NB4 (cell line): ENCODE measurements at regions not wholly inside any gene's neighbourhood (a gene's known extent, or its start where the extent isn't known, plus 50 kb on each side); places are given as distances from the start of the nearest gene placed in this dataset.

Experiments used
- POLR2A ChIP-seq: IDR thresholded peaks from 2 replicates; pipeline ENCODE4 v1.6.1; 2011; ENCODE audit warnings: mild to moderate bottlenecking; ENCODE audit not compliant: insufficient read length; ENCODE audit errors: extremely low read depth
- TF ChIP-seq, protein P1 (sequence below): IDR thresholded peaks from one replicate; pipeline ENCODE4 v1.5.1; 2012; ENCODE audit warnings: low read depth, low read length

DNA sequence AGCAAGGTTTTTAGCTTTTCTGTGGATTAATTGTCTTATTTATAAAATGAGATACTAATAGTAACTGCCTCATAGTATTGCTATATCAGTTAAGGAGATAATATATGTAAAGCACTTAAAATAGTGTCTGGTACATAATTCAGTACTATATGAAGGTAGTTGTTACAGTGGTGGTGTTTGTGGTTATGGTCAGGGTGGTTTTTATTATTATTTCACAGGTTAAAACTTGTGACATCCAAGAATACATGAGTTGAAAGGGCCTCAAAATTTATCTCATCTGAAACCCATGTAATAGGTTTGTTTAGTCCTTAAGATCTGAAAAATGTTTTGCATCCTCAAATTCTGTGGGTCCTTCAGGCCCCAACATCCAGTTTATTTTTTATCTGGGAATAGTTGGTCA, 369.5 kb upstream of the LRATD1 start:
- TF ChIP-seq, protein P1, sequence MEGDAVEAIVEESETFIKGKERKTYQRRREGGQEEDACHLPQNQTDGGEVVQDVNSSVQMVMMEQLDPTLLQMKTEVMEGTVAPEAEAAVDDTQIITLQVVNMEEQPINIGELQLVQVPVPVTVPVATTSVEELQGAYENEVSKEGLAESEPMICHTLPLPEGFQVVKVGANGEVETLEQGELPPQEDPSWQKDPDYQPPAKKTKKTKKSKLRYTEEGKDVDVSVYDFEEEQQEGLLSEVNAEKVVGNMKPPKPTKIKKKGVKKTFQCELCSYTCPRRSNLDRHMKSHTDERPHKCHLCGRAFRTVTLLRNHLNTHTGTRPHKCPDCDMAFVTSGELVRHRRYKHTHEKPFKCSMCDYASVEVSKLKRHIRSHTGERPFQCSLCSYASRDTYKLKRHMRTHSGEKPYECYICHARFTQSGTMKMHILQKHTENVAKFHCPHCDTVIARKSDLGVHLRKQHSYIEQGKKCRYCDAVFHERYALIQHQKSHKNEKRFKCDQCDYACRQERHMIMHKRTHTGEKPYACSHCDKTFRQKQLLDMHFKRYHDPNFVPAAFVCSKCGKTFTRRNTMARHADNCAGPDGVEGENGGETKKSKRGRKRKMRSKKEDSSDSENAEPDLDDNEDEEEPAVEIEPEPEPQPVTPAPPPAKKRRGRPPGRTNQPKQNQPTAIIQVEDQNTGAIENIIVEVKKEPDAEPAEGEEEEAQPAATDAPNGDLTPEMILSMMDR: no peak
- TF ChIP-seq POLR2A: no peak
